Occipital lobe (tissue), 1 donor: ENCODE measurements at regions not wholly inside any gene's neighbourhood (a gene's known extent, or its start where the extent isn't known, plus 50 kb on each side); places are given as distances from the start of the nearest gene placed in this dataset.
"Not testable (repeated sequence)": the region's sequence is repeated elsewhere in the genome, so short reads cannot be mapped to it uniquely, and the experiment has no call there.

Experiments used
- DNase-seq: peaks from one replicate; lab custom pipeline; 2025; lab: John Stamatoyannopoulos, UW

GRCh38 chr7:21314954-21315353 lies 112.9 kb upstream of the SP4 start:
- DNase-seq: no peak

DNA sequence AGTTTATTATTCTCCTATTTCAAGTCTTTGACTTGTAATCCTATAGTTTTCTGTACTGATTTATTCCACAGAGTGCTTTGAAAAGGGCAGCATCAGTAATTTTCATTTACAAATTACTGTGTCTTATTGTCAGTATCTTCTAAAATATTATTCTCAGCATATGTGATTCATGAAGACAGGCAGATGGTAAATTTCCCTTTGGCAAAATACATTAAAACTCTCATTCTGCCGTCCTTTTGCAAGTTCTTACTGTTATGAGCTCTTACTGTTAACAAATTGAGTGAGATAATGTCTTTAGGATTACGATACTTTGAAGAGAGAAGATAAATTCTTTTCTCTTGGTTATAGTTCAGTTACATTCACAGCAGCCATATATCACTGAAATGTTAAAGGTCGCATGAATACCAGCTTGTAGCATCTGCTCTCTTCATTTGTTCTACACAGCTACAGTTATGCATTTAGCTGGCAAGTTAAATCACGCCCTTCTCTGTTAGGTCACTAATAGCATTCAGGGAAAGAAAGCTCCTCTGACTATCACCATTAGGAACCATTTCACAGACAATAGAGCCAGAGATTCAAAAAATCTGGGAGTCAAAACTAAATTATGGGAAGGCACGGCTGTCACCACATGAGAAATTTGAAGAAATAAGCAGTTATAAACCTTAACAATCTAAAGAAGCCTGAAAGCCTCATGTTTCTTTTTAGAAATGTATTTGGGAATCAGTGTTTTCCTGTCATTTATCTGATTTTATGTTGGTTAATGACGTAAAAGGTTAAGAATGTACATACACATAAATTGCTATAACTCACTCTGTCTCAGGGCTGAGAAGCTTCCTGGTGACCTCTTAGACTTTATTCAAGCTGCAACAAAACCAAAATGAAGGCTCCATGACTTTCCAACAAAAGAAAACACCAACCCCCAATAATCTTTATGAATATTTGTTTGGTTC lies 109.6 kb upstream of the SP4 start:
- no peak for DNase-seq

DNA sequence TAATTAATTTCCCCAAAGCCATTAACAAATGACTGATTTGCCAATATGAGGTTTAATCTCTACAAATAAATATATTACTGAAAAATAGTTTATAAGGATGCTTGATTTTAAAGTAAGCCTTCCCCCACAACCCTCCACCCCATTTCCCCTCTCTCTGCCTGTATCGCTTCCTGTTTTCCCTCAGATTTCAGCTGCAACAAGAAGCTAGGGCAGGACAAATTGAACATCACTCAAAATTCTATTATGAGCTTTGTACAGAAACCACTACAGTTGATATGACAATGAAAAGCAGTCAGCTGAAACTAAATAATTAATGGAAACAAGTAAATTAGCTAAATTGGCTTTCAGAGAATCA lies 109.0 kb upstream of the SP4 start:
- no peak for DNase-seq

- DNase-seq: no peak
Observed at GRCh38 chr7:21326241-21326640, 101.6 kb upstream of the SP4 start.

DNA sequence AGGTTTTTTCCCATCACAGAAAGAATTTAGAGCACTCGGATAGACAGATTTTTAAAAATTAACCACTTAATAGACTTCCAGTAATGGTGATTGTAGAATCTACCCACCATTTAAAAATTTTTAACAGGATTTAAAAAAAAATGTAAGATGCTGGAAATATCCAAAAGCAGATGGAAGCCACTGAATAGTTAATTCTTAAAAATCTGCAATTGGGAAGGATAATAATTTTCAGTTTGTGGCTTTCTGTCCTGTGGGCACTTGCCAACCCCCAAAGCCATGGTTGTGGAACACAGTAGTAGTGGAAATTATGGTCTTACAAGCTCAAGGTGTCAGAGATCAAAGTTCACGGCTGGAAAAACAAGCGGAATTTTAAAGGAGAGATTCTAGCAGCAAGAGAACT lies 101.0 kb upstream of the SP4 start:
- DNase-seq: no peak

DNA sequence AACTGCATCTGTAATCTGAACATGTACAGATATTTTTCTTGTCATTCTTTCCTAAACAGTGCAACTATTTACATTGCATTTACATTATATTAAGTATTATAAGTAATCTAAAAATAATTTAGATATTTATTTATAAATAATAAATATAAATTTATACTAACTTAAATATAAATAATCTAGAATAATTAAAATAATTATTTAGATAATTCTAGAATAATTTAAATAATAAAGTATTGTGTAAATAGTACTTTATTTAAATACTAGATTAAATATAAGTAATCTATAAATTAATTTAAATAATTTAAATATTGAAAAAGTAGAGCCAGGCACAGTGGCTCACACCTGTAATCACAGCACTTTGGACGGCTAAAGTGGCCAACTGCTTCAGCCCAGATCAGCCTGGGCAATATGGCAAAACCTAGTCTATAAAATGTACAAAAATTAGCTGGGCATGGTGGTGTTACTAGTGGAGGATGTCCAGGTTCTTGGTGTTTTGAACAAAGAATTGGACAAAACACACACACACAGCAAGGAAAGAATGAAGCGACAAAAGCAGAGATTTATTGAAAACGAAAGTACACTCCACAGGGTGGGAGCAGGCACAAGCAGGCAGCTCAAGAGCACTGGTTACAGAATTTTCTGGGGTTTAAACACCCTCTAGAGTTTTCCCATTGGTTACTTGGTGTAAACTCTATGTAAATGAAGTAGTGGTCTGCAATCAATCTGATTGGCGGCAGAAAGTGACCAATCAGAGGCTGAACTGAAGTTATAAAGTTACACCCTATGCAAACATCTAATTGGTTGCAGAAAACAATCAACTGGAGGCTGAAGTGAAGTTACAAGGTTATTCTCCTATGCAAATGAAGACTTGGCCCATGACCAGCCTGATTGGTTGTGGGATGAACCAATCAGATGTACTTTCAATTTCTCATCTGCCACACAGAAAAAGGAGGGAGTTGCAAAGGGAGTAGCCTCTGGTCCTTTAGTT lies 100.2 kb upstream of the SP4 start:
- no peak for DNase-seq

GRCh38 chr7:21330462-21331178 lies 97.3 kb upstream of the SP4 start:
- DNase-seq: no peak

DNA sequence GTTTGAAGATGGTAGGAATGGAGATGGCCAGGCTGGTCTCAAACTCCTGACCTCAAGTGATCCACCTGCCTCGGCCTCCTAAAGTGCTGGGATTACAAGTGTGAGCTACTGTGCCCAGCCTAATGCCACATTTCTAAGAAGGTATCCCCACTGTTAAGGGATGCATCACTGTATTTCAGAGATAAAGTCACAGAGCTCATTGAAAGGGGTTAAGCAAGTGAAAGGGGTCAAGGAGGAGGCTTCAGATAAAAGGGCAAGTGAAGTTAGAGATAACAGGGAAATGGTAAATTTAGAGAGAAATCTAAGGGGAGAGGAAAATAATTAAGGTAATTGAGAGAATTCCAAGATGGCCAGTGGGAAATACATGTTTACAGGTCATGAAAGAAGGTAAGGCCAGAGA lies 93.0 kb upstream of the SP4 start:
- DNase-seq: no peak

DNA sequence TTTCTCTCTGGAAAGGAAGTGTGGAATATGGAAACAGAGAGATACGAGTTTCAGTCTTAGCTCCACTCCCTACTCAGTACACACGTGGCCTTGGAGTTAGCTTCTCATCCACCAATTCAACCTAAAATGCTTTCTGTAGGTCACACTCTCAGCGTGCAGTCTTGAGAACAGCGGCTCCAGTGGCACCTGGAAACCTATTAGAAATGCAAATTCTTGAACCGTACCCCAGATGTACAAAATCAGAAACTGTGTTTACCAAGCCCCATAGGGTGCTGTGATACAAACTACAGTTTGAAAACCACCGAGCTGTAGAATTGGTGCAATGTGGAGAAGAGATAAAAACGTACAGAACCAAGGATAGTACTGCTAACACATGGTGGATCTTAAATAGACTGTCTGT lies 91.1 kb upstream of the SP4 start:
- DNase-seq: no peak

- no peak for DNase-seq
Observed at GRCh38 chr7:21338728-21339164, 89.1 kb upstream of the SP4 start.

DNA sequence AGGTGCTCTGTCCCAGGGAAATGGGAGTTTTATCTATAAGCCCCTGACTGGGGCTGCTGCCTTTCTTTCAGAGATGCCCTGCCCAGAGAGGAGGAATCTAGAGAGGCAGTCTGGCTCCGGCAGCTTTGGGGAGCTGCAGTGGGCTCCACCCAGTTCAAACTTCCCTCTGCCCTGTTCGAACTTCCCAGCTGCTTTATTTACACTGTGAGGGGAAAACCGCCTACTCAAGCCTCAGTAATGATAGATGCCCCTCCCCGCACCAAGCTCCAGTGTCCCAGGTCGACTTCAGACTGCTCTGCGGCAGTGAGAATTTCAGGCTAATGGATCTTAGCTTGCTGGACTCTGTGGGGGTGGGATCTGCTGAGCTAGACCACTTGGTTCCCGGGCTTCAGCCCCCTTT lies 83.0 kb upstream of the SP4 start:
- not testable (repeated sequence) for DNase-seq

- no peak for DNase-seq
Observed at GRCh38 chr7:21345361-21345760, 82.5 kb upstream of the SP4 start.

DNA sequence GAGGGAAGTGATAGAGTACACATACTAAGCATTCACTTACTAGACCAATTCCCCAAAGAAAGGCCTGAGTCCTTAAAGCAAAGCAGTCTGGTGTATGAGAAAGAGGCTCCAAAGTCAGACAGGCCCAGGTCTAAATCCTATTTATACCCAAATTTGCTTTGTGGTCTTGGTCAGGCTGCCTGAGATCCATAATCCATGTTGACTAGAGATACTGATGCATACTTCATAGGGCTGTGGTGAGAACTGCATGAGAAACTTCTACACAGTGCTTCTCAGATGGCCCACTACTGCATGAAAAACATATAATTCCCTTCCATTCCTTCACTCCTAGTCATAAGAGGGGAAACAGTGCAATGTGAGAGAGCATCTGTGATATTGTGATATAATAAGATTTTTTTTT lies 81.6 kb upstream of the SP4 start:
- DNase-seq: no peak

GRCh38 chr7:21352540-21353387 lies 75.1 kb upstream of the SP4 start:
- DNase-seq: no peak

- DNase-seq: no peak
Observed at GRCh38 chr7:21353388-21353780, 74.5 kb upstream of the SP4 start.

DNA sequence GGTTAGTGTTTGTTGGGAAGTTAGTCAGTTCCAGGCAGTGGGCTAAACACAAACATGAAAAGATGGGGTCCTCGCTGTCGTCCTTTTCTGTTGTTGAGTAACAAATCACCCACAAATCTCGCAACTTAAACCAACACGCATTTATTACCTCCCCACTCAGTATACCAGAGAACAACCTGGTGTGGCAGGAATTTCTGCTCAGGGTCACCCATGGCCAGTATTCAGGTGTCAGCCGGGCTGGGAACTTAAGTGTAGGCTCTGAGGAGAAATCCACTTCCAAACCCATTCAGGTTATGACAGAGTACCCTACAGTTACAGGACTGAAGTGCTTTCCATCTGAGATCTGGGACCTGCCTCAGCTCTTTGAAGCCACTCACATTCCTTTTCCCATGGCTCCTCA lies 73.6 kb upstream of the SP4 start:
- DNase-seq: no peak

DNA sequence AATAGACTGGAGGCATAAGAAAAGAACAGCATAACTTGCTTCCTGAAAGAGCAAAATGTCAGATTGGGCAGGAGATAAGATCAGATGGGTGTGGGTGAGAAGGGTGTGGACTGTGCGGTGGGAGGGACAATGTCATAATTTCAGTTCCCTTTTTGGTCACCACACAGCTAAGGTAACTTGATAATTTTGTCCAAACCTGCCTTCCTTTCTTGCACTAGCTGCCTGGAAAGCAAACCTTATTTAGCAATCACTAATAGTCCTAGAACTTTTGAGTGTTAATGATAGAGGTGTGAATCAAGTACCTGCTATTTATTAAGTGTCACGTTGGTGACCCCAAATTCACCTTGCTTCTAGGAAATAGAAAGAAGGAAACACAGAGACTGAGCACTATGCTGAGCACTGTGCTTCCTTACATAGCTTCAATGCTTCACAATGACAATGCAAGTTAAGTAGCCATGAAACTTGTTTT lies 72.4 kb upstream of the SP4 start:
- no peak for DNase-seq

- DNase-seq: no peak
Observed at GRCh38 chr7:21356616-21357015, 71.3 kb upstream of the SP4 start.

- no peak for DNase-seq
Observed at GRCh38 chr7:21357151-21358097, 70.5 kb upstream of the SP4 start.
